H1 (cell line): ENCODE measurements at regions not wholly inside any gene's neighbourhood (a gene's known extent, or its start where the extent isn't known, plus 50 kb on each side); places are given as distances from the start of the nearest gene placed in this dataset.

Experiments used
- CHD1 ChIP-seq: IDR thresholded peaks from 2 replicates; pipeline ENCODE4 v1.6.1; 2012; ENCODE audit warnings: low read depth, low read length, improper control_type of control experiment
- CHD7 ChIP-seq: fragments of 300-600 bp; sonication (generic); IDR thresholded peaks from 2 replicates; pipeline ENCODE4 v1.7.1; 2012; ENCODE audit warnings: low read length, moderate library complexity, mild to moderate bottlenecking, inconsistent platforms; ENCODE audit not compliant: insufficient replicate concordance
- CTCF ChIP-seq, 3 experiments: IDR thresholded peaks; 1 replicate in 2 of 3; 2 replicates in 1 of 3; pipeline versions ENCODE4 v1.5.1 to v1.6.1; 2011; ENCODE audit warnings: low read length in 3 of 3, mild to moderate bottlenecking in 3 of 3, inconsistent platforms in 2 of 3, low read depth in 1 of 3, moderate library complexity in 1 of 3; ENCODE audit not compliant: insufficient read depth in 1 of 3; ENCODE audit errors: control extremely low read depth in 1 of 3
- HDAC2 ChIP-seq, 2 experiments: fragments of 300-600 bp in 1 of 2; sonication (generic) in 1 of 2; IDR thresholded peaks; 2 replicates each; pipeline ENCODE4 v1.6.1; 2011 to 2012; ENCODE audit warnings: low read depth in 2 of 2, low read length in 2 of 2, mild to moderate bottlenecking in 2 of 2, moderate library complexity in 2 of 2, borderline replicate concordance in 1 of 2, inconsistent platforms in 1 of 2
- KDM4A ChIP-seq: IDR thresholded peaks from one replicate; pipeline ENCODE4 v1.7.1; 2012; ENCODE audit warnings: low read depth, mild to moderate bottlenecking, moderate library complexity, low read length, inconsistent platforms; ENCODE audit not compliant: severe bottlenecking
- SIRT6 ChIP-seq: IDR thresholded peaks from one replicate; pipeline ENCODE4 v1.7.1; 2012; ENCODE audit warnings: low read length, inconsistent platforms
- SP4 ChIP-seq: IDR thresholded peaks from 2 replicates; pipeline ENCODE4 v1.6.1; 2012; ENCODE audit warnings: low read length, inconsistent platforms
- TAF1 ChIP-seq: IDR thresholded peaks from 2 replicates; pipeline ENCODE4 v1.6.1; 2011; ENCODE audit warnings: mild to moderate bottlenecking, low read depth, low read length

GRCh38 chr17:72222661-72223380 lies 102.0 kb downstream of the SOX9 start (continued):
- TF ChIP-seq CTCF (IDR thresholded peaks at IDR 0.05; ENCODE audit: control extremely low read depth in 1 of 3, insufficient read depth in 1 of 3, low read depth in 1 of 3, low read length in 3 of 3) (no peak), SIRT6 (no peak), HDAC2 (IDR thresholded peaks at IDR 0.05; ENCODE audit: borderline replicate concordance in 1 of 2, low read depth in 2 of 2, low read length in 2 of 2) (no peak), TAF1 (no peak), KDM4A (no peak), SP4 (no peak), CHD1 (no peak), CHD7 (no peak)
